Thyroid gland (tissue), 4 donors: ENCODE measurements at regions not wholly inside any gene's neighbourhood (a gene's known extent, or its start where the extent isn't known, plus 50 kb on each side); places are given as distances from the start of the nearest gene placed in this dataset.

Experiments used
- POLR2A ChIP-seq, 2 donors: fragments of 450-650 bp; IDR thresholded peaks; one replicate each; pipeline ENCODE4 v1.6.1; 2017; ENCODE audit warnings: antibody characterized with exemption in 2 of 2, mild to moderate bottlenecking in 2 of 2, moderate library complexity in 1 of 2
- TF ChIP-seq, protein P1 (sequence below), 6 experiments: fragments of 200-600 bp in 3 of 6; fragments of 450-650 bp in 3 of 6; sonication (generic) in 3 of 6; IDR thresholded peaks; one replicate each; pipeline ENCODE4 v1.5.1; 2016 to 2019; ENCODE audit warnings: antibody characterized with exemption in 6 of 6, mild to moderate bottlenecking in 2 of 6, inconsistent platforms in 1 of 6, moderate library complexity in 1 of 6

DNA sequence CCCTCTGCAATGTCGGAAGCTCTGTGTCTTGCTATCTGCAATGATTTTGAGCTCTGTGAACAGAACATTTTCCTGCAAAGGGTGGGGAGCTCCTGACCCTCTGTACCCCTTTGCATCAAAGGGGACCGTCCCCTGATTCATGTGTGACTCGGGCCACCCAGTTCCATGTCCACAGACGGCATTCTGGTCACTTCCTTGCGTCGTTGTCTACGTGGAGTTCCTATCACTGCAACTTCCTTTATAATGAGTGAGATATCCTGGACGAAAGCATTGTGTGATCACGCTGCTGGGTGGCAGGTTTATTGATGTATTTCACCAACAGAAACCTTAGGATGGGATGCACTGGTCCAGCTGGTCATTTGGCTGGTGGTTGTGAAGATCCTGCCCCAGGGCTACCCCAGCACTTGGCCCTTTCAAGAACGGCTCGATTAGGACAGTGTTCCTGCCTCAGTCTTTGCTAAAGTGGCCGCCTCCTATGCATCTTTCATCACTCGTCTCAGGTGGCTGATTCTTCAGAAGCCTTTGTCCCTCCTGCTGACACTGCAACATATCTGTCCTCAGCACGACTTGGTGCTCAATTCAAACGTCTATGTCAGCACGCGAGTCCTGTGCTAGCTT, 202.7 kb downstream of the ACKR3 start:
- TF ChIP-seq, protein P1, sequence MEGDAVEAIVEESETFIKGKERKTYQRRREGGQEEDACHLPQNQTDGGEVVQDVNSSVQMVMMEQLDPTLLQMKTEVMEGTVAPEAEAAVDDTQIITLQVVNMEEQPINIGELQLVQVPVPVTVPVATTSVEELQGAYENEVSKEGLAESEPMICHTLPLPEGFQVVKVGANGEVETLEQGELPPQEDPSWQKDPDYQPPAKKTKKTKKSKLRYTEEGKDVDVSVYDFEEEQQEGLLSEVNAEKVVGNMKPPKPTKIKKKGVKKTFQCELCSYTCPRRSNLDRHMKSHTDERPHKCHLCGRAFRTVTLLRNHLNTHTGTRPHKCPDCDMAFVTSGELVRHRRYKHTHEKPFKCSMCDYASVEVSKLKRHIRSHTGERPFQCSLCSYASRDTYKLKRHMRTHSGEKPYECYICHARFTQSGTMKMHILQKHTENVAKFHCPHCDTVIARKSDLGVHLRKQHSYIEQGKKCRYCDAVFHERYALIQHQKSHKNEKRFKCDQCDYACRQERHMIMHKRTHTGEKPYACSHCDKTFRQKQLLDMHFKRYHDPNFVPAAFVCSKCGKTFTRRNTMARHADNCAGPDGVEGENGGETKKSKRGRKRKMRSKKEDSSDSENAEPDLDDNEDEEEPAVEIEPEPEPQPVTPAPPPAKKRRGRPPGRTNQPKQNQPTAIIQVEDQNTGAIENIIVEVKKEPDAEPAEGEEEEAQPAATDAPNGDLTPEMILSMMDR (IDR thresholded peaks at IDR 0.05) = no peak
- no peak for TF ChIP-seq POLR2A (IDR thresholded peaks at IDR 0.05)
